Colonic mucosa (tissue), 4 donors: ENCODE measurements at regions not wholly inside any gene's neighbourhood (a gene's known extent, or its start where the extent isn't known, plus 50 kb on each side); places are given as distances from the start of the nearest gene placed in this dataset.

Experiments used
- DNase-seq: peaks from one replicate; pipeline ENCODE4 v3.0.0-alpha.2; 2020
- H3K27ac ChIP-seq: fragments of 200-600 bp; one replicate; pipeline ENCODE4 v1.8.0; 2021
- H3K27me3 ChIP-seq: fragments of 200-600 bp; one replicate; pipeline ENCODE4 v1.8.0; 2021
- H3K36me3 ChIP-seq: fragments of 200-600 bp; one replicate; pipeline ENCODE4 v1.8.0; 2021
- H3K4me1 ChIP-seq: fragments of 200-600 bp; one replicate; pipeline ENCODE4 v1.8.0; 2021; ENCODE audit warnings: mild to moderate bottlenecking
- H3K4me3 ChIP-seq: fragments of 200-600 bp; one replicate; pipeline ENCODE4 v1.8.0; 2021
- H3K9ac ChIP-seq, 2 donors: one replicate each; pipeline ENCODE4 v1.7.0; 2013; ENCODE audit warnings: control low read depth in 2 of 2, low read depth in 2 of 2, low read length in 2 of 2
- H3K9me3 ChIP-seq: fragments of 200-600 bp; one replicate; pipeline ENCODE4 v1.8.0; 2021
- CTCF ChIP-seq: fragments of 200-600 bp; IDR thresholded peaks from one replicate; pipeline ENCODE4 v1.8.0; 2022; ENCODE audit warnings: antibody characterized with exemption, mild to moderate bottlenecking
- intact Hi-C: fragments of 100-400 bp; cut with DNase I; formaldehyde crosslinking; loops from one replicate; pipeline ENCODE4 v1.14.1; 2022
- donor health status: healthy.
- donor health status: DM: no; HTN: no; CAD: no.
- donor health status: DM: no; HTN: no; CAD: no.

- DNase-seq = no peak
- H3K4me3 ChIP-seq = no peak overlapping the region
- no peak overlapping the region for H3K27ac ChIP-seq
- intact Hi-C loops = no loop called here
- no peak overlapping the region for H3K9ac ChIP-seq
- no peaks in the 10 kb centered on the region for H3K36me3 ChIP-seq
- no peaks in the 10 kb centered on the region for H3K4me1 ChIP-seq
- no peaks in the 10 kb centered on the region for H3K9me3 ChIP-seq
- TF ChIP-seq CTCF = no peak
- no peaks in the 10 kb centered on the region for H3K27me3 ChIP-seq
Observed at GRCh38 chr9:118959366-118959765, 409.9 kb downstream of the BRINP1 start.

GRCh38 chr9:118961857-118962256, 407.4 kb downstream of the BRINP1 start:
- Histone ChIP-seq H3K9me3 (no peaks in the 10 kb centered on the region), H3K4me1 (no peaks in the 10 kb centered on the region), H3K27me3 (no peaks in the 10 kb centered on the region), H3K27ac (no peak overlapping the region), H3K4me3 (no peak overlapping the region), H3K9ac (no peak overlapping the region), H3K36me3 (no peaks in the 10 kb centered on the region)
- no peak for DNase-seq
- intact Hi-C loops = no loop called here
- no peak for TF ChIP-seq CTCF

GRCh38 chr9:118962426-118962825, 406.8 kb downstream of the BRINP1 start:
- Histone ChIP-seq H3K36me3 (no peaks in the 10 kb centered on the region), H3K9ac (no peak overlapping the region), H3K9me3 (no peaks in the 10 kb centered on the region), H3K4me3 (no peak overlapping the region), H3K4me1 (no peaks in the 10 kb centered on the region), H3K27ac (no peak overlapping the region), H3K27me3 (no peaks in the 10 kb centered on the region)
- intact Hi-C loops = no loop called here
- no peak for TF ChIP-seq CTCF
- DNase-seq = no peak

- H3K27ac ChIP-seq = no peak overlapping the region
- intact Hi-C loops = no loop called here
- H3K36me3 ChIP-seq = no peaks in the 10 kb centered on the region
- no peak for DNase-seq
- H3K9me3 ChIP-seq = no peaks in the 10 kb centered on the region
- no peak for TF ChIP-seq CTCF
- no peak overlapping the region for H3K4me3 ChIP-seq
- H3K9ac ChIP-seq = no peak overlapping the region
- no peaks in the 10 kb centered on the region for H3K4me1 ChIP-seq
- H3K27me3 ChIP-seq = no peaks in the 10 kb centered on the region
Observed at GRCh38 chr9:118963674-118964073, 405.6 kb downstream of the BRINP1 start.

- Histone ChIP-seq H3K9me3 (no peaks in the 10 kb centered on the region), H3K27me3 (no peaks in the 10 kb centered on the region), H3K36me3 (no peaks in the 10 kb centered on the region), H3K4me3 (no peak overlapping the region), H3K4me1 (no peaks in the 10 kb centered on the region), H3K27ac (no peak overlapping the region), H3K9ac (no peak overlapping the region)
- DNase-seq = no peak
- no peak for TF ChIP-seq CTCF
- intact Hi-C loops = no loop called here
Observed at GRCh38 chr9:118967901-118968300, 401.3 kb downstream of the BRINP1 start.

DNA sequence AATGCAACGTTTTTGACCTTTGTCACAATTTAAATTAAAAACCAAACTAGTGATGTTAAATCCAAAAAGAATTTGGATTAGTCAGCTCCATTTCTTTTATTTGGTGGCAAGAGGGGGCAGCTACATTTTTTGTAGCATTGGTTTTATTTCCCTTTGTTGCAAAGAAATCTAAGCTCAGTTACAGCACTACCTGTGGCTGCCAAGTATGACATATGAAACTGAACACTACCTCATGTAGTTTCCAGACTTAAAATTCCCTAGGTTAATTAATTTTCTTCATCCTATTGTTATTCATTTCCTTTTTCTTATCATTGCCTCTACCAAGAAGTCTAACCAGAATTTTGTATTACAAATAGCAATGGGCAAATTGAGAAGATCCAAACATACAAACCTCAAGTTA, 393.5 kb downstream of the BRINP1 start:
- Histone ChIP-seq H3K4me1 (no peaks in the 10 kb centered on the region), H3K9me3 (no peaks in the 10 kb centered on the region), H3K27me3 (no peaks in the 10 kb centered on the region), H3K9ac (no peak overlapping the region), H3K27ac (no peak overlapping the region), H3K36me3 (no peaks in the 10 kb centered on the region), H3K4me3 (no peak overlapping the region)
- TF ChIP-seq CTCF = no peak
- no peak for DNase-seq
- intact Hi-C loops = no loop called here
